K562 (cell line): ENCODE measurements at regions not wholly inside any gene's neighbourhood (a gene's known extent, or its start where the extent isn't known, plus 50 kb on each side); places are given as distances from the start of the nearest gene placed in this dataset.

Source experiments
- ATAC-seq: fragments of 200-7000 bp; cut with Tn5 transposase; 3 replicates; pipeline ENCODE4 v1.9.1; 2020; ENCODE audit warnings: moderate library complexity
- BruUV-seq: library from RNA; stranded (reverse); fragments of 400-500 nt; replicated peaks from 2 replicates; lab custom pipeline; 2021; lab: Mats Ljungman, UMichigan
- CTCF ChIA-PET: fragments of 300-600 bp; formaldehyde crosslinking; extraction: SDS; loops from one replicate; lab custom pipeline; 2021; ENCODE audit warnings: low intra/inter-chr PET ratio; lab: Yijun Ruan, JAX
- POLR2A ChIA-PET: fragments of 300-600, 350-650 bp; sonication (Branson Sonifier 250); formaldehyde crosslinking; extraction: SDS; loops from one replicate; lab custom pipeline; 2021; ENCODE audit warnings: antibody characterized with exemption, inconsistent platforms; lab: Yijun Ruan, JAX
- DNase-seq, 4 experiments: peaks; one replicate each; pipeline versions ENCODE4 v3.0.0 to v3.0.0-alpha.2; 2011 to 2018; ENCODE audit warnings: low spot score in 3 of 4, mixed read lengths in 3 of 4; ENCODE audit errors: extremely low read depth in 1 of 4
- FAIRE-seq: peaks from 2 replicates; lab custom pipeline; 2011; peaks lifted over from hg19 to GRCh38; lab: Jason Lieb, UNC
- H2AFZ ChIP-seq: 2 replicates; pipeline ENCODE4 v1.6.0; 2011; ENCODE audit warnings: low read depth, low read length, control low read depth, inconsistent platforms
- H3K27ac ChIP-seq: fragments of 200-600 bp; 3 replicates; pipeline ENCODE4 v1.8.0; 2011; ENCODE audit warnings: low read depth, mild to moderate bottlenecking, control low read depth, inconsistent platforms, low read length, moderate library complexity, mixed read lengths; ENCODE audit errors: extremely low read depth
- H3K27me3 ChIP-seq, 2 experiments: fragments of 300-600 bp in 1 of 2; 2 replicates in 1 of 2; 3 replicates in 1 of 2; pipeline versions ENCODE4 v1.6.0 to v1.8.0; 2011; ENCODE audit warnings: inconsistent platforms in 2 of 2, low read length in 2 of 2, mild to moderate bottlenecking in 1 of 2, mixed read lengths in 1 of 2, moderate library complexity in 1 of 2; ENCODE audit not compliant: control insufficient read depth in 2 of 2, insufficient read depth in 2 of 2
- H3K36me3 ChIP-seq: fragments of 300-600 bp; 3 replicates; pipeline ENCODE4 v1.8.0; 2011; ENCODE audit warnings: mild to moderate bottlenecking, low read length, inconsistent platforms; ENCODE audit not compliant: control insufficient read depth, insufficient read depth
- H3K4me1 ChIP-seq, 2 experiments: fragments of 200-600 bp in 1 of 2; replicated peaks in 1 of 2; 2 replicates in 1 of 2; 3 replicates in 1 of 2; pipeline versions ENCODE4 v1.5.1 to v1.8.0; 2011; ENCODE audit warnings: inconsistent platforms in 2 of 2, low read length in 2 of 2, mild to moderate bottlenecking in 1 of 2, mixed read lengths in 1 of 2, moderate library complexity in 1 of 2; ENCODE audit not compliant: control insufficient read depth in 2 of 2, insufficient read depth in 2 of 2
- H3K4me2 ChIP-seq: 2 replicates; pipeline ENCODE4 v1.6.1; 2011; ENCODE audit warnings: low read length, control low read depth, inconsistent platforms, mixed read lengths; ENCODE audit not compliant: insufficient read depth
- H3K4me3 ChIP-seq: fragments of 200-600 bp; sonication (generic), shearing (Covaris generic); 2 replicates; pipeline ENCODE4 v1.5.1; 2016; ENCODE audit warnings: control low read depth, inconsistent platforms
- H3K79me2 ChIP-seq: fragments of 200-600 bp; 3 replicates; pipeline ENCODE4 v1.8.0; 2011; ENCODE audit warnings: low read length, inconsistent platforms; ENCODE audit not compliant: control insufficient read depth, insufficient read depth
- H3K9ac ChIP-seq, 2 experiments: 2 replicates each; pipeline versions ENCODE4 v1.6.0 to v1.6.1; 2011; ENCODE audit warnings: low read depth in 2 of 2, low read length in 2 of 2, control low read depth in 1 of 2, inconsistent platforms in 1 of 2, mild to moderate bottlenecking in 1 of 2, mixed read lengths in 1 of 2; ENCODE audit not compliant: insufficient read depth in 1 of 2
- H3K9me1 ChIP-seq: one replicate; pipeline ENCODE4 v1.6.0; 2011; ENCODE audit warnings: inconsistent platforms, mild to moderate bottlenecking, low read length, moderate library complexity; ENCODE audit not compliant: control insufficient read depth, insufficient read depth
- H3K9me3 ChIP-seq: replicated peaks from 2 replicates; pipeline ENCODE4 v1.5.1; 2011; ENCODE audit warnings: low read depth, low read length, inconsistent platforms; ENCODE audit not compliant: control insufficient read depth, insufficient read depth
- H4K20me1 ChIP-seq: replicated peaks from 2 replicates; pipeline ENCODE4 v1.6.1; 2011; ENCODE audit warnings: low read length, inconsistent platforms, mixed read lengths; ENCODE audit not compliant: control insufficient read depth, insufficient read depth
- PHF20 ChIP-seq: fragments of 450-650 bp; IDR thresholded peaks from 2 replicates; pipeline ENCODE4 v1.6.1; 2018; ENCODE audit not compliant: partially characterized antibody
- RAD21 ChIP-seq, 2 experiments: fragments of 250-450 bp in 1 of 2; fragments of 450-650 bp in 1 of 2; sonication (Bioruptor Pico) in 1 of 2; formaldehyde crosslinking in 1 of 2; IDR thresholded peaks in 1 of 2; conservative IDR thresholded peaks in 1 of 2; 2 replicates each; pipeline versions ENCODE4 v1.4.0 to v1.8.0; 2020 to 2022; ENCODE audit warnings: mild to moderate bottlenecking in 2 of 2, moderate library complexity in 1 of 2
- WGBS: fragments of 100-300 bp; shearing (Covaris generic); methylation state at CpG from one replicate; pipeline ENCODE4 v1.1.6; 2016; ENCODE audit warnings: low coverage, mixed read lengths; ENCODE audit not compliant: insufficient coverage; ENCODE audit errors: missing lambda C conversion rate; 5-methylcytosine and 5-hydroxymethylcytosine counted together
- in situ Hi-C: fragments of 300-500 bp; cut with MboI; formaldehyde crosslinking; loops from 4 replicates; pipeline ENCODE4 v1.15.0; 2018; ENCODE audit warnings: inconsistent platforms, mixed read lengths
- intact Hi-C: fragments of 100-400 bp; cut with micrococcal nuclease; formaldehyde crosslinking; loops from 2 replicates; pipeline ENCODE4 v1.14.2; 2022
- TF ChIP-seq, protein P1 (sequence below), 3 experiments: IDR thresholded peaks in 2 of 3; conservative IDR thresholded peaks in 1 of 3; 2 replicates each; pipeline ENCODE4 v1.5.1; 2011 to 2012; ENCODE audit warnings: low read length in 3 of 3, mild to moderate bottlenecking in 3 of 3, control low read depth in 2 of 3, improper control_type of control experiment in 1 of 3, inconsistent platforms in 1 of 3, low read depth in 1 of 3, mixed read lengths in 1 of 3, moderate library complexity in 1 of 3; ENCODE audit not compliant: insufficient read depth in 2 of 3
- TF ChIP-seq, protein P2 (sequence below), 2 experiments: fragments of 450-650 bp; formaldehyde crosslinking in 1 of 2; IDR thresholded peaks; 2 replicates each; pipeline versions ENCODE4 v1.4.0 to v1.6.1; 2014 to 2020; ENCODE audit warnings: mild to moderate bottlenecking in 2 of 2, borderline replicate concordance in 1 of 2, low read depth in 1 of 2

DNA sequence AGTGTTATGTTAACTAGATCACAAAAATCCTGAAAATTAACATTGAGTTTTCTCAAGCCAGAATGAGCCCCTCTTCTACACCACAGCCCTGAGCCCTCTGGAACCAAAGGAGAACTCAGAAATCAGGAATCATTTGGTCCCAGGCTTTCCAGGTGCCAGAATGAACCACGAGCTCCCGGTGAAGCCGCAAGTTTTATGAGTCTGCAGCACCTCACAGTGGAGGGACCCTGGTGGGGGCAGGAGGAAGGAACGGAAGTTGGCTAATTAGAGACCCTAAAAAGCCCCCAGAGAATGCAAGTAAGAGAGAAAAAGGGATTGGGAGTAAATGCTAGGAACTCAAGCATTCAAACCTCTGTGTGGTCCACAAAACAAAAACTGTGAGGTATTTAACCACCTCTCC, 52.9 kb upstream of the BCL2L14 start:
- no peaks in the 10 kb centered on the region; a peak in 1 of 5 replicates for H3K4me1 ChIP-seq
- in situ Hi-C loops: loop anchor here (5.0 kb wide), 1 partner anchor 430 kb away; no protein-coding TSS in a partner anchor
- no peak overlapping the region for H2AFZ ChIP-seq
- no peaks in the 10 kb centered on the region for H3K36me3 ChIP-seq
- H3K79me2 ChIP-seq: no peaks in the 10 kb centered on the region
- DNase-seq (peak in 1 of 4 experiments; percentile 9), ATAC-seq (no peak), FAIRE-seq (no peak)
- 8% methylated on average over 4 of the region's 4 CpGs for WGBS
- H3K9ac ChIP-seq: no peak overlapping the region
- BruUV-seq: no TSS peak
- TF ChIP-seq PHF20 (no peak), RAD21 (CRISPR knock-in tag; conservative IDR thresholded peaks at IDR 0.05 in 1 of 2, IDR thresholded peaks at IDR 0.05 in 1 of 2) (peak in 1 of 2 experiments; percentile 45; a peak in 2 of 4 replicates)
- TF ChIP-seq, protein P1, sequence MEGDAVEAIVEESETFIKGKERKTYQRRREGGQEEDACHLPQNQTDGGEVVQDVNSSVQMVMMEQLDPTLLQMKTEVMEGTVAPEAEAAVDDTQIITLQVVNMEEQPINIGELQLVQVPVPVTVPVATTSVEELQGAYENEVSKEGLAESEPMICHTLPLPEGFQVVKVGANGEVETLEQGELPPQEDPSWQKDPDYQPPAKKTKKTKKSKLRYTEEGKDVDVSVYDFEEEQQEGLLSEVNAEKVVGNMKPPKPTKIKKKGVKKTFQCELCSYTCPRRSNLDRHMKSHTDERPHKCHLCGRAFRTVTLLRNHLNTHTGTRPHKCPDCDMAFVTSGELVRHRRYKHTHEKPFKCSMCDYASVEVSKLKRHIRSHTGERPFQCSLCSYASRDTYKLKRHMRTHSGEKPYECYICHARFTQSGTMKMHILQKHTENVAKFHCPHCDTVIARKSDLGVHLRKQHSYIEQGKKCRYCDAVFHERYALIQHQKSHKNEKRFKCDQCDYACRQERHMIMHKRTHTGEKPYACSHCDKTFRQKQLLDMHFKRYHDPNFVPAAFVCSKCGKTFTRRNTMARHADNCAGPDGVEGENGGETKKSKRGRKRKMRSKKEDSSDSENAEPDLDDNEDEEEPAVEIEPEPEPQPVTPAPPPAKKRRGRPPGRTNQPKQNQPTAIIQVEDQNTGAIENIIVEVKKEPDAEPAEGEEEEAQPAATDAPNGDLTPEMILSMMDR (IDR thresholded peaks at IDR 0.05 in 2 of 3, conservative IDR thresholded peaks at IDR 0.05 in 1 of 3; ENCODE audit: insufficient read depth in 2 of 3, low read depth in 1 of 3, low read length in 3 of 3): peak in 2 of 3 experiments; percentile 13 to 38; a peak in 2 of 6 replicates
- TF ChIP-seq, protein P2, sequence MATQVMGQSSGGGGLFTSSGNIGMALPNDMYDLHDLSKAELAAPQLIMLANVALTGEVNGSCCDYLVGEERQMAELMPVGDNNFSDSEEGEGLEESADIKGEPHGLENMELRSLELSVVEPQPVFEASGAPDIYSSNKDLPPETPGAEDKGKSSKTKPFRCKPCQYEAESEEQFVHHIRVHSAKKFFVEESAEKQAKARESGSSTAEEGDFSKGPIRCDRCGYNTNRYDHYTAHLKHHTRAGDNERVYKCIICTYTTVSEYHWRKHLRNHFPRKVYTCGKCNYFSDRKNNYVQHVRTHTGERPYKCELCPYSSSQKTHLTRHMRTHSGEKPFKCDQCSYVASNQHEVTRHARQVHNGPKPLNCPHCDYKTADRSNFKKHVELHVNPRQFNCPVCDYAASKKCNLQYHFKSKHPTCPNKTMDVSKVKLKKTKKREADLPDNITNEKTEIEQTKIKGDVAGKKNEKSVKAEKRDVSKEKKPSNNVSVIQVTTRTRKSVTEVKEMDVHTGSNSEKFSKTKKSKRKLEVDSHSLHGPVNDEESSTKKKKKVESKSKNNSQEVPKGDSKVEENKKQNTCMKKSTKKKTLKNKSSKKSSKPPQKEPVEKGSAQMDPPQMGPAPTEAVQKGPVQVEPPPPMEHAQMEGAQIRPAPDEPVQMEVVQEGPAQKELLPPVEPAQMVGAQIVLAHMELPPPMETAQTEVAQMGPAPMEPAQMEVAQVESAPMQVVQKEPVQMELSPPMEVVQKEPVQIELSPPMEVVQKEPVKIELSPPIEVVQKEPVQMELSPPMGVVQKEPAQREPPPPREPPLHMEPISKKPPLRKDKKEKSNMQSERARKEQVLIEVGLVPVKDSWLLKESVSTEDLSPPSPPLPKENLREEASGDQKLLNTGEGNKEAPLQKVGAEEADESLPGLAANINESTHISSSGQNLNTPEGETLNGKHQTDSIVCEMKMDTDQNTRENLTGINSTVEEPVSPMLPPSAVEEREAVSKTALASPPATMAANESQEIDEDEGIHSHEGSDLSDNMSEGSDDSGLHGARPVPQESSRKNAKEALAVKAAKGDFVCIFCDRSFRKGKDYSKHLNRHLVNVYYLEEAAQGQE (IDR thresholded peaks at IDR 0.05; ENCODE audit: borderline replicate concordance): peak; percentile 27; the same call in 1 of the 2 replicates
- TF ChIP-seq, protein P2 (CRISPR knock-in tag; IDR thresholded peaks at IDR 0.05; ENCODE audit: low read depth): no peak
- POLR2A ChIA-PET: no interaction called here
- H3K4me2 ChIP-seq: no peak overlapping the region
- no peak overlapping the region for H3K27ac ChIP-seq
- intact Hi-C loops: loop anchor here (10.0 kb wide), 1 partner anchor 283 kb away; no protein-coding TSS in a partner anchor
- no peaks in the 10 kb centered on the region for H3K9me3 ChIP-seq
- CTCF ChIA-PET: interaction anchor here (1.4 kb wide), 1 partner anchor 436 kb away, joined by 3 read pairs; no protein-coding TSS in a partner anchor
- H3K9me1 ChIP-seq: no peaks in the 10 kb centered on the region
- no peaks in the 10 kb centered on the region for H4K20me1 ChIP-seq
- H3K4me3 ChIP-seq: no peak overlapping the region
- peaks cover 5 to 22% of the 10 kb centered on the region in 2 experiments; a peak in 4 of 5 replicates for H3K27me3 ChIP-seq
